A549 (cell line): ENCODE measurements at regions not wholly inside any gene's neighbourhood (a gene's known extent, or its start where the extent isn't known, plus 50 kb on each side); places are given as distances from the start of the nearest gene placed in this dataset.

ENCODE experiments used
- ATAC-seq, 2 experiments: fragments of 200-7000 bp in 1 of 2; fragments of >200 bp in 1 of 2; cut with Nextera tagmentation in 1 of 2; cut with Tn5 transposase in 1 of 2; 3 replicates each; pipeline versions ENCODE4 v1.8.0 to v1.9.1; 2018 to 2020; ENCODE audit warnings: mild to moderate bottlenecking in 1 of 2, moderate library complexity in 1 of 2
- CTCF ChIA-PET: fragments of 300-600 bp; sonication (Branson Sonifier 250); formaldehyde crosslinking; extraction: SDS; loops from one replicate; lab custom pipeline; 2021; ENCODE audit warnings: antibody characterized with exemption, inconsistent platforms; lab: Yijun Ruan, JAX
- POLR2A ChIA-PET: fragments of 350-600 bp; formaldehyde crosslinking; extraction: SDS; loops from one replicate; lab custom pipeline; 2021; ENCODE audit warnings: antibody characterized with exemption, inconsistent platforms; lab: Yijun Ruan, JAX
- DNase-seq, 2 experiments: peaks; one replicate each; pipeline versions ENCODE4 v3.0.0 to v3.0.0-alpha.2; 2011 to 2016; ENCODE audit warnings: low read depth in 1 of 2, low spot score in 1 of 2
- FAIRE-seq: peaks from 2 replicates; lab custom pipeline; 2011; peaks lifted over from hg19 to GRCh38; lab: Jason Lieb, UNC
- H3K27ac ChIP-seq, 2 experiments: fragments of >200 bp; sonication (Bioruptor Twin); formaldehyde crosslinking; 3 replicates each; pipeline ENCODE4 v1.5.1; 2016 to 2017
- H3K4me1 ChIP-seq: fragments of >200 bp; sonication (Bioruptor Twin); formaldehyde crosslinking; 3 replicates; pipeline ENCODE4 v1.6.1; 2016
- H3K4me2 ChIP-seq: fragments of >200 bp; sonication (Bioruptor Twin); formaldehyde crosslinking; 3 replicates; pipeline ENCODE4 v1.6.1; 2016
- H3K4me3 ChIP-seq: fragments of >200 bp; sonication (Bioruptor Twin); formaldehyde crosslinking; 3 replicates; pipeline ENCODE4 v1.5.1; 2016
- H3K9me3 ChIP-seq: fragments of >200 bp; sonication (Bioruptor Twin); formaldehyde crosslinking; 3 replicates; pipeline ENCODE4 v1.6.1; 2016
- CHD4 ChIP-seq: fragments of 200-600 bp; sonication (generic); IDR thresholded peaks from 2 replicates; pipeline ENCODE4 v1.6.1; 2016; ENCODE audit warnings: antibody characterized with exemption, mild to moderate bottlenecking, borderline replicate concordance
- CTCF ChIP-seq: fragments of >200 bp; sonication (Bioruptor Twin); formaldehyde crosslinking; IDR thresholded peaks from 3 replicates; pipeline ENCODE4 v1.5.1; 2016
- EHF ChIP-seq: fragments of 250-450 bp; sonication (Bioruptor Pico); IDR thresholded peaks from 2 replicates; pipeline ENCODE4 v1.5.0; 2020; ENCODE audit warnings: mild to moderate bottlenecking
- ELK1 ChIP-seq: fragments of 150-350 bp; IDR thresholded peaks from 2 replicates; pipeline ENCODE4 v1.6.1; 2014; ENCODE audit warnings: low read depth, mild to moderate bottlenecking, low read length
- GATA3 ChIP-seq: IDR thresholded peaks from 2 replicates; pipeline ENCODE4 v1.6.1; 2012; ENCODE audit warnings: borderline replicate concordance
- HDAC2 ChIP-seq: fragments of 200-600 bp; sonication (generic); IDR thresholded peaks from 2 replicates; pipeline ENCODE4 v1.6.1; 2016
- JUN ChIP-seq, 2 experiments: fragments of >200 bp; sonication (Bioruptor Twin); formaldehyde crosslinking; IDR thresholded peaks; 2 replicates in 1 of 2; 3 replicates in 1 of 2; pipeline ENCODE4 v1.6.1; 2016 to 2017
- JUNB ChIP-seq: fragments of >200 bp; sonication (Bioruptor Twin); formaldehyde crosslinking; IDR thresholded peaks from 2 replicates; pipeline ENCODE4 v1.6.1; 2016
- MAFK ChIP-seq: fragments of 450-650 bp; IDR thresholded peaks from 2 replicates; pipeline ENCODE4 v1.6.1; 2014; ENCODE audit not compliant: partially characterized antibody
- MAX ChIP-seq: IDR thresholded peaks from 2 replicates; pipeline ENCODE4 v1.6.1; 2012
- MYC ChIP-seq: IDR thresholded peaks from 2 replicates; pipeline ENCODE4 v1.6.1; 2012; ENCODE audit warnings: mild to moderate bottlenecking, inconsistent platforms, low read length, improper control_type of control experiment, borderline replicate concordance
- NFE2L2 ChIP-seq: fragments of 150-350 bp; conservative IDR thresholded peaks from 2 replicates; pipeline ENCODE4 v1.6.1; 2014; ENCODE audit warnings: low read length
- POLR2A ChIP-seq: IDR thresholded peaks from 2 replicates; pipeline ENCODE4 v1.6.1; 2012; ENCODE audit warnings: mild to moderate bottlenecking, low read length
- REST ChIP-seq: fragments of 200-600 bp; sonication (generic); IDR thresholded peaks from 2 replicates; pipeline ENCODE4 v1.6.1; 2016; ENCODE audit warnings: antibody characterized with exemption, mild to moderate bottlenecking, moderate library complexity
- ZNF302 ChIP-seq: fragments of 250-450 bp; sonication (Bioruptor Pico); IDR thresholded peaks from 2 replicates; pipeline ENCODE4 v1.9.0; 2021; ENCODE audit warnings: inconsistent platforms, mild to moderate bottlenecking, moderate library complexity
- WGBS: methylation state at CpG from one replicate; pipeline ENCODE4 v1.1.6; 2017; ENCODE audit errors: missing lambda C conversion rate; 5-methylcytosine and 5-hydroxymethylcytosine counted together

- TF ChIP-seq CTCF (no peak), JUNB (no peak), EHF (CRISPR knock-in tag) (no peak), MAX (no peak), MAFK (no peak)
- FAIRE-seq (no peak), DNase-seq (no peak), ATAC-seq (no peak)
- no peaks in the 10 kb centered on the region for H3K9me3 ChIP-seq
- H3K4me1 ChIP-seq: no peaks in the 10 kb centered on the region
- 63% methylated on average over 1 of the region's 1 CpG for WGBS
- no peak overlapping the region for H3K4me3 ChIP-seq
- POLR2A ChIA-PET: no interaction called here
- no peak overlapping the region for H3K27ac ChIP-seq
- H3K4me2 ChIP-seq: no peak overlapping the region
- CTCF ChIA-PET: no interaction called here
Measured at GRCh38 chr18:2402084-2402483, 169.2 kb downstream of the METTL4 start.

GRCh38 chr18:2406544-2406943, 164.8 kb downstream of the METTL4 start:
- CTCF ChIA-PET: no interaction called here
- Histone ChIP-seq H3K4me2 (no peak overlapping the region), H3K9me3 (no peaks in the 10 kb centered on the region), H3K4me1 (peaks cover 15% of the 10 kb centered on the region; the same call in 1 of the 3 replicates), H3K27ac (no peak overlapping the region)
- FAIRE-seq (no peak), DNase-seq (no peak)
- 75% methylated on average over 2 of the region's 2 CpGs for WGBS
- TF ChIP-seq JUN (IDR thresholded peaks at IDR 0.05) (no peak), ZNF302 (CRISPR knock-in tag) (no peak), POLR2A (no peak), REST (no peak), NFE2L2 (no peak)
- TF ChIP-seq, all 56 proteins: peak for 0
- POLR2A ChIA-PET: no interaction called here
- no peak overlapping the region for H3K4me3 ChIP-seq
- ATAC-seq: no peak

GRCh38 chr18:2407961-2408360, 163.3 kb downstream of the METTL4 start:
- POLR2A ChIA-PET: no interaction called here
- Histone ChIP-seq H3K4me2 (no peak overlapping the region), H3K27ac (no peak overlapping the region), H3K4me1 (peaks cover 19% of the 10 kb centered on the region; the same call in 1 of the 3 replicates), H3K9me3 (no peaks in the 10 kb centered on the region), H3K4me3 (no peak overlapping the region)
- no peak for FAIRE-seq
- no peak for ATAC-seq
- TF ChIP-seq MAFK (no peak), HDAC2 (no peak), GATA3 (no peak), CHD4 (no peak), MYC (no peak), JUN (IDR thresholded peaks at IDR 0.05) (no peak)
- CTCF ChIA-PET: no interaction called here
- no peak for DNase-seq
- WGBS: 55% methylated on average over 1 of the region's 1 CpG

- Histone ChIP-seq H3K9me3 (no peaks in the 10 kb centered on the region), H3K4me2 (no peak overlapping the region), H3K4me1 (peaks cover 19% of the 10 kb centered on the region; the same call in 1 of the 3 replicates), H3K27ac (no peak overlapping the region), H3K4me3 (no peak overlapping the region)
- ChIA-PET POLR2A (no interaction called here), CTCF (no interaction called here)
- WGBS: 52% methylated on average over 5 of the region's 5 CpGs
- no peak for DNase-seq
- TF ChIP-seq CTCF: no peak
- no peak for TF ChIP-seq ELK1
- TF ChIP-seq, all 56 proteins: peak for 0
- ATAC-seq: no peak
- no peak for FAIRE-seq
Measured at GRCh38 chr18:2409906-2410305, 161.4 kb downstream of the METTL4 start.
